Gastrocnemius medialis (tissue), 4 donors: ENCODE measurements at regions not wholly inside any gene's neighbourhood (a gene's known extent, or its start where the extent isn't known, plus 50 kb on each side); places are given as distances from the start of the nearest gene placed in this dataset.

Source experiments
- CTCF ChIP-seq, 5 experiments: fragments of 450-650 bp in 3 of 5; fragments of 200-600 bp in 2 of 5; sonication (generic) in 2 of 5; IDR thresholded peaks in 4 of 5; conservative IDR thresholded peaks in 1 of 5; 1 replicate in 4 of 5; 2 replicates in 1 of 5; pipeline ENCODE4 v1.5.1; 2016 to 2019; ENCODE audit warnings: antibody characterized with exemption in 5 of 5, mild to moderate bottlenecking in 3 of 5, moderate library complexity in 3 of 5
- POLR2A ChIP-seq, 2 donors: fragments of 450-650 bp; IDR thresholded peaks; one replicate each; pipeline ENCODE4 v1.6.1; 2017; ENCODE audit warnings: antibody characterized with exemption in 2 of 2, mild to moderate bottlenecking in 2 of 2, moderate library complexity in 2 of 2

- no peak for TF ChIP-seq CTCF (IDR thresholded peaks at IDR 0.05 in 4 of 5, conservative IDR thresholded peaks at IDR 0.05 in 1 of 5)
- TF ChIP-seq POLR2A (IDR thresholded peaks at IDR 0.05) = no peak
These were observed 109.3 kb downstream of the GATA3 start for GRCh38 chr10:8163824-8164223.
